NCI-H1105 treated with DMSO at 0.1 percent for 48 hours (cell line): ENCODE measurements at regions not wholly inside any gene's neighbourhood (a gene's known extent, or its start where the extent isn't known, plus 50 kb on each side); places are given as distances from the start of the nearest gene placed in this dataset.

Source experiments
- DNase-seq: peaks from one replicate; lab custom pipeline; 2025; lab: John Stamatoyannopoulos, UW

DNA sequence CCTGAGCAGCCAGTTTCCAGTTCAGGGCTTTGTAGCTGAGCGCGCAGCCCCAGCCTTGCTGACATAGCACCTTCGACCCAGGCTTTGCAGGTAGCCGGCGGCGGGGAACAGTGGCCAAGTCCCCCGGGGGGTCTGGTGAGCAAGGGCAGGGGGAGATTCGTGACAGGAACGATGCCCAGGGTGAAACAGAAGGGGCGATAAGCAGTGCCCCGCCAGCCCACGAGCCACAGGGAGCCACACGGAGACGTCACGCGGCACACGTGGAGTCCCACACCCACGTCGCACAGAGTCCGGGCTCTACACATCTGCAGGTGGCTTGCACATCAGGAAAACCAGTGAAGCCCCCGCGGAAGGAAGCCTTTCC is 127.2 kb downstream of the SOX1 start:
- DNase-seq = no peak

DNA sequence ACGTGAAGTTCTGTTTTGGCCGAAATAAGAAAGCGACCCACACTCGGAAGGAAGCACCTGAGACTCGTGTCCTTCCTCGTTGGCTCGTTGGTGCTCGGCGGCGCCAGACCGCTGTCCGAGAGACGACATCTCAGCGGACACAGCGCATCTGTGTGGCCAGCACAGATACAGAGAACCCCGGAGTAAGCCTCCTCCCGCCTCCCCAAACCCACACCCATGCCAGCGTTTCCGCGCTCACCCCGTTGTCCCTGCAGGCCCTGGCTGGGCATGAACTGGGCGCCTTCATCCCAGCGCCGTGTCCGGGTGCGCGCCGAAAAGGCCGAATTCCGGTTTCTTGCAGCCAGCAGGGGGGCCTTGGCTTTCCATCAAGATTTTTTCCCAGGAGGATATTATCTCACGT is 127.6 kb downstream of the SOX1 start:
- no peak for DNase-seq

DNA sequence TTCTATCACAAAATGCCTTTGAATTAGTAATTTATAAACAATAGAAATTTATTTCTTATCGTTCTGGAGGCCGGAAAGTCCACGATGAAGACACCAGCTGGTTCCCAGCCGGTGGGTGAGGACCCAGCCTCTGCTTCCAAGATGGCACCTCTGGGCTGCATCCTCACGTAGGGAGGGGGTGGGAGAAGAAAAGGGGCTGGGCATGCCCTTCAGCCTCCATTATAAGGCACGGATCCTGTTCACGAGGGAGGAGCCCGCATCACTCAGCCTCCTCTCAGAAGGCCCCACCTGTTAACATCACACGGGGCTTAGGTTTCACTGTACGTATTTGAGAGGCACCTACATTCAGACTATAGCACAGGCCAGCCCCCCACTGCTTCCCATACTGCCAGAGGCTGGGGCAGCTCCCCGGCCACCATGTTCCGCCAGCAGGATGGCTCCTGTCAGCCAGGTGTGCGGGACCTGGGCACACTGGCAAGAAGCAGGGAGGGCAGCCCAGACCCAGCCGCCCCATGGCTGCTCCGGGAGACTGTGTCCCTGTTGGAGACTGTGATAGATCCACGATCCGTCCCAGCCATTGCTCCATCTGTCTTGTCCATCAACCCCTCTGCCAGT is 131.6 kb downstream of the SOX1 start:
- DNase-seq = no peak

DNA sequence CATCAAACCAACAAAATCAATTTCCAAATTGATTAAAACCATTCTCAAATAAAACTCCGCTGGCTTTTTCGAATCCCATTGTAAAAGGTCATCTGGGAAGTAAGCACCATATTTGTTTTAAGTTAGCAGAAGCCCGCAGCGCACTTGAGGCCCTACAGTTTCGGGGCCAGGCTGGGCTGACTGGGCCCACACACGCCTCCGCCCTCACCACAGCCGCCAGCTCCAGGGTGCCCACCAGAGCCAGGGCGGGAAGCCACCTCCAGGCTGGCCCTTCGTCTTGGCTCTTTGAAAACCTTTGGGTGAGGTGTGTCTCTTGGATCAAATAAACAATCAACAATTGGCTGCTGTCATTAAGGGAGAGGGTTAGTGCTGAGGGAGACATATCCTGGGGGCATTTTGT is 133.3 kb downstream of the SOX1 start:
- no peak for DNase-seq

DNA sequence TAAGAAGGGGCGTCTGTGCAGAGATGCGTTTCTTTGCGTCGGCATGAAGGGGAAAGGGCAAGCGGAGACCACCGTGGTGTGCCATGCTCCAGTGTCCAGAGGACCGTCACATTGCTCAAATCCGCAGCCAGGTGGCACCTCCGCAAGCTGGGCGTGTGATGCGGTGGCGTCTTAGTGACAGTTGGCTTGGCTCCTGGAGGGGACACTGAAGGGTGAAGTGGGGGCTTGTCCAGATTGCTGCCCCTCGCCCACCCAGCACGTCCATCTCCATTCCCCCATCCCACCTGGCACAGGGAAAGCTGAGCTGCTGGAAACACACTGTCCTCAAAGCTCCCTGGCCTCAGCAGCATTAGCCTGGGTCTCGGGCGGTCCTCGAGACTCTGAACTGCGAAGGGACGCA is 135.3 kb downstream of the SOX1 start:
- DNase-seq = no peak

DNA sequence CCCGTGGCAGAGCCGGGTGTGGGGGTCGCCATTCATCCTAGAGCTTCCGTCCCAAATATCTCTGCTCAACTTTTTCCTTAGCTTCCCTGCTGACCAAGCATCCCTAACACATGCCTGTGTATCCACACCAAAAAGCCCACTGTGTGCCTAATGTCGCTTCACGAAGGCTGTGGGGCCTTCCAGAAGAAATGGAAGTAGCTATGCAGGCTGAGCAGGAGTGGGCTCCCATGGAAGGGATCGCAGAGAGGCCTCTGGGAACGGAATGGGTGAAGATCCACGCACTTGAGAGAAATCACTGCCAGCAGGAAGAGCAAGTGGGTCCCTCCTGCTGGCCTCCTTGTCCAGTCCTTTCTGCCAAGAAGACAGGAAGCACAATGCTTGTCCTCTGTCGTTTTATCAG is 136.0 kb downstream of the SOX1 start:
- no peak for DNase-seq

DNA sequence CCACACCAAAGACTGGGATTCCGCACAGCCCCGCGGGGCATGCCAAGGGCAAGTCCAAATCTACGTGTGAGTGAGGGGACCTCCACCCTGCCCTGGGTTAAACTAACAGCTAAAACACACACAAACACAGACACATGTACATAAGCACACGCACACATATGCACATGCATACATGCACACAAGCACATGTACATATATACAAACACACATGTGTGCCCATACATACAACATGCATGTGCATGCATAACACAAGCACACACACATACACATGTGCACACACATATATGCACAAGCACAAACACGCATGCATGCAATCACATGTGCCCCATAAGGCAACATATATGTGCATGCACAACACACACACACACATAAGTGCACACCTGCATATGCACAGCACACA is 136.7 kb downstream of the SOX1 start:
- DNase-seq = no peak

DNA sequence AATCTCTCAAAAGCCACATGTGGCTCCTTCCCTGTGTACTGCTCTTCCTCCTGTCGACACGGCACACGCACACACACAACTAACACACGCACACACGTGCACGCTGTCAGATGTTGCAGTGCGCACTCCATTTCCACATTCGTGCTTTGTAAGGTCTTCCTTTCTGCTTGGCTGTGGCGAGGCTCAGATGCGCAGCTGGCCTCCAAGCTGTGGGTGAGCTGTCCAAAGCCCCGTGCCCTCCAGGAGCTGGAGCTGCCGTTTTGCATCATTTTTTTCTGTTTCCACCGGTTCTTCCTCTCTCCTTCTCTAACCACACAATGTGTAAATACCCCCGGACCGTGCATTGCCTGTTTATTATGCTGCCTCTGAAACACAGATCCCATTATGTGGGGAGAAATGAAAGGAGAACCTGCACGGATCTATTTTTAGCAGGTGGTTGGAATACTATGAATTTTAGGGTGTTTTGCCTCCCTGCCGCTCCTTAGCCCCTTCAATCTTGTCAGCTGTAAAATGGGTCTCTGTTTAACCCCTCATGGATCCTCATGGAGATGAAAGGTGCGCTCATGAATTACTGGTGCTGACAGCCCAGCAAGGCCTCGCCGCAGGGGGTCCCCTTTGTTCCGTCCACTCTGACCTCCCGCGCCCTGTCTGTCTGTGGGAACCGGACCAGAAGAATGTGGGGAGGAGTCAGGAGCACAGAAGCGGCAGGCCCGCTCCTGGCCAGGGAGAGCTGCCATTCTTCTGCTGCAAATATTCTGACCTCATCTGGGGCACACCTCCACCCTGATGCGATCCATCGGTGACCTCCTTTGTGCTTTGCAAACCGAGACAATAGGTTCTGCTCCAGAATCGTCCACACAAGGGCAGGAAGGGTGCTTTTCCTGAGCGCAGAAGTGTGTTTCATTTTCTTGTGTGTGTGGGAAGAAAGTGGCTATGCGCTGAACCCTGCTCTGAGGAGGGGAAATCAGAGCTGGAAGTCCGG is 137.7 kb downstream of the SOX1 start:
- no peak for DNase-seq

DNA sequence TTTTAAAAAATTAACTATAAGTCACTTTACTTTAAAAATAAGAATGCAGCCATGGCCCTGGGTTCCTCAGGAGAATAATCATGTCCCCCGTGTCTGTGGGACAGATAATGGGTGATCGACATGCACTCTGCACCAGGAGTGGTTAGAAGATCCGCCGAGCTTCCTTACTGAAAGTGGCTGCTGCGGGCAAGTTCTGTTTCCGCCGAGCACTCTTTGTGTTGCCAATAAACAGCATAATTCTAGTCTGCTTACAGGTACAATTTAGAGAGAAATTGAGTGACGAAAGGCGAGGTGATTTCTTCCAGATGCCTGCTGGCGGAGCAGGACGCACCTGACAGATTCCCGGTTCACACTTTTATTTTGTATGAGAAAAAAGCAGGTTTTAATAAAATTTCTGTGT is 139.0 kb downstream of the SOX1 start:
- no peak for DNase-seq

DNA sequence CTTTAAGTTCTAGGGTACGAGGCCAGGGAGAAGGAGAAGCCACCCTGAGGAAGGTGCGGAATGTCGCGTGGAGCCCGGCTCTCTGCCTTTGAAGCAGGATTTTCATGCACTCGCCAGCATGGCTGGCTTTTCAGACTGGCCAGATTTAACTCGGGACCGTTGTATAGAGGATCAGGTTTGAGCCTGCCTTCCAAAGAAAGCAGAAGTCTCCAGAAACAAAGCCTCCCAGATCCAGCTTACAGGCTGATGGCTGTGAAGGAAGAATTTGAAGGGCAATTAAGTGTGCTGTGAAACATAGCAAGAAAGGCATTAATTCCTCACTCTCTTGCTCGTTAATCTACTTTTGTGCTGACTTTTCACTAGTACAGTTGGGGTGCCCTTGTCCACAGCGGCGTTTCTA is 140.2 kb downstream of the SOX1 start:
- no peak for DNase-seq

DNA sequence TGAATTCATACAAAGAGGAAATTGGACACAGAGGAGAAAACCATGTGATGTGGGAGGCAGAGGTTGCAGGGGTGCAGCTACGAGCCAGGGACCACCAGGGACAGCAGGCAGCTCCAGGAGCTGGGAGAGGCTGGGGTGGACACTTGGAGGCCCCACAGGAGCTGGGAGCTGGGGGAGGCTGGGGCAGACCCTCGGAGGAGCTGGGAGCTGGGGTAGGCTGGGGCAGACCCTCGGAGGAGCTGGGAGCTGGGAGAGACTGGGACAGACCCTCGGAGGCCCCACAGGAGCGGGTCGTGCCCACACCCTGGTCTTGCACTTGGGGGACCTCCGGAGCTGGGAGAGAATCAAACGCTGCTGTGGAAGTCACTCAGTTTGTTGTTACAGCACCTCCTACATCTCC is 141.7 kb downstream of the SOX1 start:
- no peak for DNase-seq

DNA sequence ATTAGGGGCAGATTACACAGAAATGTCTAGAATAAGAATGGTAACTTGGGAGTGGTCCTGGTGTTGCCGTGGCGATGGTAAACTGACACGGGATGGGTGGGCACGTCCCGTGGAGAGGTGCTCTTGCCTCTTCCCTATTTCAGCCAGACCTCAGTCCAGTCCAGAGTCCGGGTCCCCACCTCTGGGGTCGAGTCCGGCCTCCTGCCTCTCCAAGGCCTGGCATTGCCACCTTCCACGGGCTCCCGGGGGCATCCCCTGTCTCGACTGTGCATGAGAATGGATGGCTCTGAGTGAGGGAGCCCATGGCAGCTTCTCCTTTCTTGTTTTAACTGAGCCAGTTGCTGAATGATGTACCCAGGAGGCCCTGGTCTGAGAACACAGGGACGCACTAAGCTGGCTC is 142.3 kb downstream of the SOX1 start:
- no peak for DNase-seq

DNA sequence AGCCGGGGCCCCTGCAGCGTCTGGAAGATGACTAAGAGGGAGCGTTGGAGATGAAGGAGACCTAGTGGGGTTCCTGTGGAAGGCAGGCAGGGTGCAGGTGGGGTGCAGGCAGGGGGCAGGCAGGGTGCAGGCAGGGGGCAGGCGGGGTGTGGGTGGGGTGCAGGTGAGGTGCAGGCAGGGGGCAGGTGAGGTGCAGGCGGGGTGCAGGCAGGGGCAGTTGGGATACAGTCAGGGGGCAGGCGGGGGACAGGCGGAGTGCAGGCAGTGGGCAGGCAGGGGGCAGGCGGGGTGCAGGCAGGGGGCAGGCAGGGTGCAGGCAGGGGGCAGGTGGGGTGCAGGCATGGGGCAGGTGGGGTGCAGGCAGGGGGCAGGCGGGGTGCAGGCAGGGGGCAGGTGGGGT is 142.8 kb downstream of the SOX1 start:
- no peak for DNase-seq

DNA sequence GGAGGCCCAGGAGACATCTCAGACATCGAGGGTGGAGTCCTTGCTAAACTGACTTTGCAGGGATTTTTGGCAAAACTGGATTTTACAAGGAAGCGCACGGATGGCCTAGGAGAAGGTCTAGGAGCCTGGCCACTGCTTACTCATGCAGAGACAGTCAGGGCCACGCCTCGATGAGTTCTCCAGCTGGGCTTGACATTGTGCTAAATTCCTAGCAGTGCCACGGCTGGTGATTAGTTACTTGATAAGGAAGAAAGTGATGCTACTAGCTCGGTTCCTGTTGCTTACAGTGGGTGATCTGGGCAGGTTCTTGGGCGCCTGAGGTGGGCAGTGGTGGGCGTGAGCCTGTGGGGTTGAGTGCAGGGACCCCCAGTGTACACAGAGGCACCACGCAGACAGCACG is 143.4 kb downstream of the SOX1 start:
- DNase-seq = no peak

DNA sequence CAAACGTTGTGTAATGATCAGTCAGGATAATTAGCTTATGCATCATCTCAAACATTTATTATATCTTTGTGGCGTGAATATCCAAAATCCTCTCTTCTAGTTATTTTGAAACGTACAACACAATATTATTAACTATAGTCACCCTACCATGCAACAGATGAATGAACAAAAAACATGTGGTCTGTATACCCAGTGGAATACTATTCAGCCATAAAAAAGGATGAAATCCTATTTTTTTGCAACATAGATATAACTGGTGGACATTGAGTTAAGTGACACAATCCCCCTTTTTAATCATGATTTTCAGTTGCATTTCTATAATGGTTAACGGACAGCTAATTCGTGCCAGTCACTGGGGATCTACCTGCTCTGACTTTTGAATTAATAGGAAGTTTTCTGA is 145.6 kb downstream of the SOX1 start:
- DNase-seq = no peak

DNA sequence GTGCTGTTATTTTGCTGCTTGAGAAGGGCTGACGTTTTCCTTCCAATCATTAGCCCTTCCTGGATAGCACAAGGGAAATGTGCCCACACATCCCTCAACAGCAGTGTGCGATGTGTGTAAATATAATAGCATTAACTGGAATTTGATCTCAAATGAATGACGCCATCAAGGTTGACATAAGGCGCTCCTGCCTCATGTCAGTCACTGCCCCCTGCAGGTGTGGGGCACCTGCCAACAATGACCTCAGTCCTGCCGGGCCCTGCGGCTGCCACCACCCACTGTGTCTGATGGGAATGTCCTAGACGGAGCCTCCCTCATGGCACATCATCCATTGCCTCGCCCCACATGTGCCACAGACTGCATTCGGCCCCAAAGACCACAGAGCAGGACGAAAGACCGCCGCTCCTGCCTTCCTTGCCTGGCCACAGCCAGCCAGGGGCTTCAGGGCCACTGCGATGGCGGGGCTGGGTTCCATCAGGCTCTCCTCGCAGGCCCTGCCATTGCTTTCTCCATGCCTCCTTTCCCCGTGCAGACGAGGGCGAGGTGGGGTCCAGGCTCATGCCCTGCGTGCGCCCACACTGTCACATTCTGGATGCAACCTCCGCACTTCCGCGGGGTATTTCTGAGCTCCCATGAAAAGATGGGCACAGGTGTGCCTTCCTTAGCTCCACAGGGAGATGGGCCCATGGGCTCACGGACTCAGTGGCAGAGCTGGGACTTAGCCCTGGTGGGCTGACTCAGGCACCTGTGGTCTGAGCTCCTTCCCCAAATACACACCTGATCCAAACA is 146.7 kb downstream of the SOX1 start:
- peak; percentile 36 for DNase-seq

DNA sequence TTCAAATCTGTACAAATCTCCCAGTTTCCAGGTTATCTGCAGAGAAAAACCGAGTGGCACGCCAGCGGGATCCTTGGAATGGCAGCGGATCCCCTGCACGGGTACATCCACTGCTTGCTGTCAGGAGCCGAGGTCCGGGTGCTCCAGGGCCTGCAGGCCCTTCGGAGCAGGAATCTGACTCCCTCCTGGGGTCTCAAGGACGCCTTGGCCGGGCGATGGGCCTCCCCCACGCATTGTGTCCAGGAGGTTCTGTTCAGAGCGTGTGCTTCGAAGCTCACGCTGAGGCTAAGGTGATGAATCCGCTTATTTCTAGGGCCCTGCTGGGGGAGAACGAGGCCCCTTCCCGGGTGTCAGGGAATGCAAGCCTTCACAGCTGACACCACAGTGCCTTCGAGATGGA is 148.9 kb downstream of the SOX1 start:
- DNase-seq = no peak

DNA sequence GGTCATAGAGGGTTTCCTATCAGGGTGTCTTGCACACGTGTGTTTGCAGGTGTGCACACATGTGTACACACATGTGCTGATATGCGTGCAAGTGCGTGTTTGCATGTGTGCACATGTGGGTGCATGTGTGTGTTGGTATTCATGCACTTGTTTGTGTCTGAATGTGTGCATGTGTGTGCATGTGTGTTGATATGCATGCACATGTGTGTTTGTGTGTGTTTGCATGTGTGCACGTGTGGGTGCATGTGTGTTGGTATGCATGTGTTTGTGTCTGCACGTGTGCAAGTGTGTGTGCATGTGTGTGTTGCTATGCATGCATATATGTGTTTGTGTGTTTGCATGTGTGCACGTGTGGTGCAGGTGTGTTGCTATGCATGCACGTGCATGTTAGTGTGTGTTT is 150.5 kb downstream of the SOX1 start:
- no peak for DNase-seq

DNA sequence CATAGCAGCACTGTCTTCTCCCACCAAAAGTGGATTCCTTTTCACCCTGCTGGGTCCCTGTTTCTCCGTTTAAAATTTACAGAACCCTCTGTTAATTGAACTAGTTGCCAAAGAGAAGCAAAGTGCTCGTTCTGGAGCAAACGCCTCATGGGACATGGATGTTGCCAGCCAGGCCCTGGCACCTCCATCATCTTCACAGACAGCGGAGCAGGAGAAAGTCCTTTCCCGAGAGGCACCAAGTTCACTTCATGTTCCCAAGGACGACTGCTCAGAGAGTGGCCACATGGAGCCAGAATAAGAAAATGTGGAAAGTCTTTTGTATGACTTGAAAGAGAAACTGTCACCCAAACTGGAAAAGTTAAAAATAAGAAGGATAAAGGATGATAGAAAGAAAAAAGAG is 151.5 kb downstream of the SOX1 start:
- no peak for DNase-seq

DNA sequence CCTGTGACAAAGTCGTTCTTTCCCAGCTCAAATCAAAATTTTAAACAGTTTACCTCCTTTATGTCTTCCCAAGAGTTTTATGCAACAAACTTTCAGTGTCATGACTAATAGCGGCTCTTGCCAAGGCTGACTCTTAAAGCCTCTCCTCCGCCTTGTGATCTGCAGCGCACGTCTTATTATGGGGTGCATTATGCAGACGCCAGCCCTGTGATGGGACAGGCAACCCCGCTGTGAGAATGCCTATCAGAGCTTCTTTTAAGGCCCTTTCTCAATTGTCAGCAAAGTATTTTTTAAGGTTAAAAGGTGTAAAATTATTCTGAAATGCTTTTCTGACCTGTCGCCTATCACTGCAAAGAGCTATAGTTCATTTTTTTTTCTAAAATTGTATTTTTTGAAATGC is 152.8 kb downstream of the SOX1 start:
- DNase-seq = no peak

DNA sequence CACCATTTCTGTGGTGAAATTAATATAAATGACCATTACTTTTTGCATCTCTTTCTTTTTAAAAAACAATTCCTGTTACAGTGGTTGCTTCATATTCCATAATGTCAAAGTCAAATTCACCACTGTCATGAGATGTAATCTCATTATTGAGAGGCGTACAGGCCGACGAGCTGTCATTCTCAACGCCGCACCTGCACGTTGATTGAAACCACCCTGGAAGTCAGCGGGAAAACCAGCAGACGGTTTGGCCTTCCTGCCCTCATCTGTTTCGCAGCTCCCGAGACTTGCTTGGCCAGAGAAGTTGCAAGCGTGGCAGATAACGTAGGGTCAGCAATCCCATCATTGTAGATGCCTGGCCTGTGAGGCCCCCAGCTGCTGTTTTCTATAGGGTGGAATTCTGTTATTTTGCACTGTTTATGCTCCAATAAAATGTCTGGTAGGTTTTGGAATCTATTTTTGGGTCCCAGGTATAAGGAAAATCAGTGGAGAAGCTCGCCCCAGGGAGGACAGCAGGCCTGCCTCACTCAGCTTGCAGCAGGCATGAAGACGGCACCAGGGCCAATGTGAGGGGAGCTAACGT is 153.4 kb downstream of the SOX1 start:
- no peak for DNase-seq

DNA sequence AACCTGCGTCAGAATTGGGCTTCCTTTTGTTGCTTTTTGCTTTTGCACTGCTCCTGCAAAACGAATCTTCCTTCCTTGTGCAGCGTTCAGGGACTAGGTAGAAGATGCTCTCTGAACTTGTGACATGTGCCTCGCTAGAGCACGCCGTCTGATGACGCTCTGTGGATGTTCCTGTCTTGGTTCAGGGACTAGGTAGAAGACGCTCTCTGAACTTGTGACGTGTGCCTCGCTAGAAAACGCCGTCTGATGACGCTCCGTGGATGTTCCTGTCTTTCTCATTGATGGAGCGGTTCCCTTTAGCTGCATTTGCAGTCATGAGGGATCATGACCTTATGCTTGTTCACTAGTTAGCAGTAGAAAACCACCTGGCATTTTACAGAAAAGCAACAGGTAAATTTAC is 154.0 kb downstream of the SOX1 start:
- DNase-seq = no peak

DNA sequence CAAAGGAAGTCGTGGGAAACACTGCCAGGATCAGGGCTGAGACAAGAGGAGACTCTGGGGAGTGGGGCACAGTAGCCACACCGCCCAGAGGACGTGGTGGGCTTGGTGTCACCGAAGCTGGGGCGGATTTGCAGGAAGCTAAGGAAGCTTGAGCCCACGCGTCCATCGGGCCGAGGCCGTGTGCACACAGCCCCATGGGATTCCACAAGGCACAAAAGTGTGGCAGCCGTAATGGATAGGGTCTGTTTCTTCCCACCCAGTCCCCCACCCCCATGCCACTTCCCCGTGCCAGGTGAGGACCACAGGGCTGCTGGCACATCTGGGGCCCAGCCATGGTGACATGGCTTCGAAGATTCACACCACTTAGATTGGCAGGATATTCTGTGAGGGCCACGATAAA is 153.2 kb upstream of the SPACA7 start:
- no peak for DNase-seq
